ENCODE measurements at regions not wholly inside any gene's neighbourhood (a gene's known extent, or its start where the extent isn't known, plus 50 kb on each side); places are given as distances from the start of the nearest gene placed in this dataset.
A peak's percentile ranks its signal among the peaks of the same experiment; 100 is the strongest.

- TF ChIP-seq POLR2A (IDR thresholded peaks at IDR 0.05) = peak; percentile 96
- peak in 1 of 5 experiments; percentile 13 for TF ChIP-seq CTCF (IDR thresholded peaks at IDR 0.05)
- TF ChIP-seq POLR2AphosphoS5 (IDR thresholded peaks at IDR 0.05) = peak; percentile 82 to 96 (median 95)
Observed at GRCh38 chr2:64767670-64768468, 114.2 kb upstream of the SERTAD2 start.

All from transverse colon (tissue), 4 donors.